WERI-Rb-1 (cell line): ENCODE measurements at regions not wholly inside any gene's neighbourhood (a gene's known extent, or its start where the extent isn't known, plus 50 kb on each side); places are given as distances from the start of the nearest gene placed in this dataset.

ENCODE experiments used
- DNase-seq: peaks from one replicate; pipeline ENCODE4 v3.0.0-alpha.2; 2020
- H3K27ac ChIP-seq: fragments of 250-450 bp; sonication (Bioruptor Pico); 2 replicates; pipeline ENCODE4 v1.5.1; 2020; ENCODE audit warnings: mild to moderate bottlenecking, moderate library complexity
- H3K27me3 ChIP-seq: fragments of 250-450 bp; sonication (Bioruptor Pico); 2 replicates; pipeline ENCODE4 v1.5.1; 2021; ENCODE audit warnings: mild to moderate bottlenecking, low read depth, moderate library complexity; ENCODE audit not compliant: insufficient read depth, severe bottlenecking
- H3K36me3 ChIP-seq: fragments of 250-450 bp; sonication (Bioruptor Pico); 2 replicates; pipeline ENCODE4 v1.5.1; 2020; ENCODE audit warnings: mild to moderate bottlenecking, moderate library complexity
- H3K4me3 ChIP-seq: 2 replicates; pipeline ENCODE4 v1.5.1; 2011; ENCODE audit warnings: low read depth, mild to moderate bottlenecking, control low read depth, low read length
- H3K9me3 ChIP-seq: fragments of 250-450 bp; sonication (Bioruptor Pico); 2 replicates; pipeline ENCODE4 v1.5.1; 2021; ENCODE audit warnings: mild to moderate bottlenecking, moderate library complexity; ENCODE audit not compliant: severe bottlenecking
- TF ChIP-seq, protein P1 (sequence below): IDR thresholded peaks from 2 replicates; pipeline ENCODE4 v1.5.1; 2011; ENCODE audit warnings: low read depth, mild to moderate bottlenecking, control low read depth, inconsistent platforms, low read length

DNA sequence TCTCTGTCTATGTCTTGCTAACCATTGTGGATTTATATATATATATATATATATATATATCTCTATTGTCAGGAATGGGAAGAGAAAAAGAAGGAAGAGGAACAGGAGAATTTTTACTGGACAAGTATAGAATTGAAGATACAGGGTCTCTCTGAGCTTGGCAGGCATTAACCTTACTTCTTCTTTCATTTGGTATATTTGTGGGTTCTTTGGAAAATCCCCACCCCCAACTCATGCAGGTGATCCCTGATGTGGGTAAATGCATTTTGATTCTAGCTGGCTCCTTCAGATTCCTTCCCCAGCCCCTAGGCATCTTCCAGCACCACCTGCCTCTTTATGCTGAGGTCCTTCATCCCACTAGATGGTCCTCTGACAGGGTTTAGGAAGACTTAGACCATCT lies 78.8 kb upstream of the TRABD2B start:
- no peak for DNase-seq
- Histone ChIP-seq H3K9me3 (no peaks in the 10 kb centered on the region), H3K36me3 (no peaks in the 10 kb centered on the region), H3K27ac (peak overlapping the region; percentile 25), H3K4me3 (no peak overlapping the region), H3K27me3 (no peaks in the 10 kb centered on the region)
- TF ChIP-seq, protein P1, sequence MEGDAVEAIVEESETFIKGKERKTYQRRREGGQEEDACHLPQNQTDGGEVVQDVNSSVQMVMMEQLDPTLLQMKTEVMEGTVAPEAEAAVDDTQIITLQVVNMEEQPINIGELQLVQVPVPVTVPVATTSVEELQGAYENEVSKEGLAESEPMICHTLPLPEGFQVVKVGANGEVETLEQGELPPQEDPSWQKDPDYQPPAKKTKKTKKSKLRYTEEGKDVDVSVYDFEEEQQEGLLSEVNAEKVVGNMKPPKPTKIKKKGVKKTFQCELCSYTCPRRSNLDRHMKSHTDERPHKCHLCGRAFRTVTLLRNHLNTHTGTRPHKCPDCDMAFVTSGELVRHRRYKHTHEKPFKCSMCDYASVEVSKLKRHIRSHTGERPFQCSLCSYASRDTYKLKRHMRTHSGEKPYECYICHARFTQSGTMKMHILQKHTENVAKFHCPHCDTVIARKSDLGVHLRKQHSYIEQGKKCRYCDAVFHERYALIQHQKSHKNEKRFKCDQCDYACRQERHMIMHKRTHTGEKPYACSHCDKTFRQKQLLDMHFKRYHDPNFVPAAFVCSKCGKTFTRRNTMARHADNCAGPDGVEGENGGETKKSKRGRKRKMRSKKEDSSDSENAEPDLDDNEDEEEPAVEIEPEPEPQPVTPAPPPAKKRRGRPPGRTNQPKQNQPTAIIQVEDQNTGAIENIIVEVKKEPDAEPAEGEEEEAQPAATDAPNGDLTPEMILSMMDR: no peak

DNA sequence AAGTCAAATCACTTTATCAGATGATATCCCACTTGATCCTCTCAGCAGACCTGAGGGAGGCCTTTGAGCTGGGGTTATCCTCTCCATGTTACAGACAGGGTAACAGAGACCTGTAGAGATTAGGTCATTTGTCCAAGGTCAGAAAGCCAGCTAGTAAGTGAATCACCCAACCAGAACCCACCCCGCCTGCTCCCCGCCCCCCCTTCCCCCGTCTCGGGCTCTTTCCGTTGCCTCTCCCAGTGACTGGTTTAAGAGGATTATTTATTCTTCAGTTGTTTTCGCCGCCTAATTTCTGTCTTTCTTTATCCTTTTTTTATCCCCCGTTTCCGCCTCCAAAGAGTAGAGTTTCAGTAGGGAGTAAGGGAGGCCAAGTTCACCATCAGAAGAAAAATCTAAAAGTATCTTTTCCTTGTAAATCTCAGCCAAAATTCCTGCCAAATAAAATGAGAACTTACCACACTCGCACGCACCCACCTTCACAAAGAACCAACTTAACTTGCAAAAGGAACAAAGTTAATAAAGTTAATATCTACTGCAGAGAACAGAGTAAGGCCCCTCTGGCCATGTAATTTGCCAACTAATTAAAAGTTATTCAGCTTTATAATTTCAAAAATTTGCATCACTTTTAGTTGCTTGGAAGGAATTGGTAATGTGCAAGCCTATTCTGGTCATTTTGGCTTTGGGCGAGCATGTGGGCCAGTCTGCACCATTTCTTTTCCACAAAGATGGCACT lies 76.8 kb upstream of the TRABD2B start:
- H3K4me3 ChIP-seq: no peak overlapping the region
- H3K36me3 ChIP-seq: no peaks in the 10 kb centered on the region
- no peaks in the 10 kb centered on the region for H3K27me3 ChIP-seq
- H3K9me3 ChIP-seq: no peaks in the 10 kb centered on the region
- DNase-seq: peak; percentile 75
- H3K27ac ChIP-seq: peak overlapping the region; percentile 46
- TF ChIP-seq, protein P1: no peak

DNA sequence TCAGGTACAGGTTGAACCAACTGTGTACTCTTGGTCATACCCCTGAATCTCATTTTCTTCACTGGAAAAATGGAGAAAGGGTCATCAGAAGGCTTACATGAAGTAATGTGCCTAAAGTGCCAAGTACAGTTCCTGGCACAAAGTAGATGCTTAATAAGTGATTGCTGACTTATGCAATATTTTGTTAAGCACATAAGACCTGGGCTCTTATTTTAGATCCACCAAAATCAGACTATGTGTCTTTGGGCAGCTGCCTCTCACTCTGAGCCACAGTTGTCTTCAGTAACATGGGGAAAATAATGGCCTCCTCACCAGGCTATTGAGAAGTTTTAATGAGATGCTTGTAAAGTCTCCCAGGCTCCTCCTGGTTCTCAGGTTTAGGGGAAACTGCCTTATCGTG lies 74.3 kb upstream of the TRABD2B start:
- Histone ChIP-seq H3K27me3 (no peaks in the 10 kb centered on the region), H3K27ac (no peak overlapping the region), H3K36me3 (no peaks in the 10 kb centered on the region), H3K4me3 (no peak overlapping the region), H3K9me3 (no peaks in the 10 kb centered on the region)
- no peak for DNase-seq
- TF ChIP-seq, protein P1: no peak

DNA sequence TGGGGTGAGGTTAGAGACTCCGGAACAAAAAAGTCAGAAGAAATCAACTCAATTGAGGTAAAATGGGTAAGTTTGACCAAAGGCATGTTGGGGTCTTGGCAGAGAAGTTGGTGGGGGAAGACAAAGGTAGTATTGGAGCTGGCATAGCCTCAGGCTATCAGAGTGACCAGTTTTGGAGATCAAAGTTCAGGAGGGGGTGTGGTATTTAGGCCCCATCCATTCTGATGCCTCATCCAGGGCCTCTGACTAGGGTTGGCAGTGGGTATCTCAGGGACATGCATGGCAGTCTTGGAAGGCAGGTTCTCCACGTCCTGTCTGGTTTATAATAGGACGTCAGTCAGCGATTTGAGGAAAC lies 73.2 kb upstream of the TRABD2B start:
- no peak for DNase-seq
- Histone ChIP-seq H3K27ac (no peak overlapping the region), H3K36me3 (no peaks in the 10 kb centered on the region), H3K27me3 (no peaks in the 10 kb centered on the region), H3K9me3 (no peaks in the 10 kb centered on the region), H3K4me3 (no peak overlapping the region)
- TF ChIP-seq, protein P1: no peak

DNA sequence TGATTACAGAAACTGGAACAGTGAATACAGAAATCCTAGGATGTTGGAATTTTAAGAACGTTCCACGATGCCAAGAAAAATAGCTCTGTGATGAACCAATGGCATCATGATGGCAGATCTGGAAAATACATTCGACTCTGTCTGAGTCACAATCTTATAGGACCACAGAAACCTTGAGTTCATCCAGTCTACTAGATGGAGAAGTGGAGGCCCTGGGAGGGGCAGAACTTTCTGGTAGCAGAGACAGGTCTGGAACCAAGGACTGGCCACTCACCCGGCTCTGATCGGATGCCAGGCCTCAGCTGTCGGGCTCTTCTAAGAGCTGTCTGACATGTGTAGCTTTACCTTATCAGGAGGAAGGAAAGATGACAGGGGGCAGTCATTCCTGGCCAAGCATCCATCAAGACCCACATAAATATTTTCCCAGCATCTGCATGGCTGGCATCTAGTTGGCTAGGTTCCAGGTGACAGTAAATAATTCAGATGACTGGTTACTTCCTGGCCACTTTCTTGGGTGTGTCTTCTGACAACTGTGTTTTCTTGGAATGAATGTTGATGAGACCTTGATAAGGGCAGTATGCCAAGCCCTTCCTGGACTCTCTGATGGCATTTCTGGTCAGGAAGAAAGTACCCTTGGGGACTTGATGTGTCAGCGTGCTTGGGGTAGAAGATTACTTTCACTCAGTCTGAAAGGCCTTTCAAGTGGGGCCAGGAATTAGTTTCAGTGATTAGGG lies 72.6 kb upstream of the TRABD2B start:
- Histone ChIP-seq H3K27ac (no peak overlapping the region), H3K4me3 (no peak overlapping the region), H3K36me3 (no peaks in the 10 kb centered on the region), H3K27me3 (no peaks in the 10 kb centered on the region), H3K9me3 (no peaks in the 10 kb centered on the region)
- TF ChIP-seq, protein P1: no peak
- DNase-seq: no peak
